H1 (cell line): ENCODE measurements at regions not wholly inside any gene's neighbourhood (a gene's known extent, or its start where the extent isn't known, plus 50 kb on each side); places are given as distances from the start of the nearest gene placed in this dataset.

Experiments
- CTCF ChIA-PET: fragments of 300-600 bp; sonication (Branson Sonifier 250); formaldehyde crosslinking; loops from one replicate; lab custom pipeline; 2021; ENCODE audit not compliant: partially characterized antibody; lab: Charles Lee
- POLR2A ChIA-PET: fragments of 300-600 bp; sonication (Branson Sonifier 250); formaldehyde crosslinking; loops from one replicate; lab custom pipeline; 2021; ENCODE audit warnings: inconsistent platforms; ENCODE audit not compliant: partially characterized antibody; lab: Charles Lee
- DNase-seq, 2 experiments: peaks; one replicate each; pipeline versions ENCODE4 v3.0.0 to v3.0.0-alpha.2; 2010 to 2022; ENCODE audit warnings: low spot score in 2 of 2, low read depth in 1 of 2, mixed read lengths in 1 of 2
- FAIRE-seq: peaks from 2 replicates; lab custom pipeline; 2011; peaks lifted over from hg19 to GRCh38; lab: Jason Lieb, UNC
- H2AFZ ChIP-seq: 2 replicates; pipeline ENCODE4 v1.8.1; 2012; ENCODE audit warnings: low read length, inconsistent platforms
- H2AK5ac ChIP-seq: 2 replicates; pipeline ENCODE4 v1.6.1; 2013; ENCODE audit warnings: low read depth, low read length
- H2BK120ac ChIP-seq: replicated peaks from 2 replicates; pipeline ENCODE3; 2013; ENCODE audit warnings: low read depth, low read length, inconsistent platforms
- H2BK12ac ChIP-seq: 2 replicates; pipeline ENCODE4 v1.6.1; 2013; ENCODE audit warnings: low read depth, low read length
- H2BK15ac ChIP-seq: 2 replicates; pipeline ENCODE4 v1.6.1; 2013; ENCODE audit warnings: low read length
- H2BK20ac ChIP-seq: 2 replicates; pipeline ENCODE4 v1.6.1; 2013; ENCODE audit warnings: low read length
- H2BK5ac ChIP-seq: 2 replicates; pipeline ENCODE4 v1.6.1; 2013; ENCODE audit warnings: low read depth, low read length
- H3K14ac ChIP-seq: 2 replicates; pipeline ENCODE4 v1.6.1; 2013; ENCODE audit warnings: inconsistent platforms; ENCODE audit not compliant: insufficient read length
- H3K18ac ChIP-seq: 2 replicates; pipeline ENCODE4 v1.6.1; 2013; ENCODE audit warnings: low read length; ENCODE audit errors: extremely low read depth
- H3K23ac ChIP-seq: 2 replicates; pipeline ENCODE4 v1.6.1; 2013; ENCODE audit warnings: inconsistent platforms; ENCODE audit not compliant: insufficient read length
- H3K23me2 ChIP-seq: 2 replicates; pipeline ENCODE4 v1.6.1; 2013; ENCODE audit warnings: low read depth, low read length
- H3K27ac ChIP-seq: 2 replicates; pipeline ENCODE4 v1.6.1; 2011; ENCODE audit warnings: low read depth, low read length, inconsistent platforms
- H3K27me3 ChIP-seq, 4 experiments: replicated peaks in 1 of 4; 1 replicate in 1 of 4; 2 replicates in 3 of 4; pipeline versions ENCODE4 v1.6.1 to v1.8.1; 2011 to 2013; ENCODE audit warnings: low read length in 3 of 4, mild to moderate bottlenecking in 3 of 4, inconsistent platforms in 2 of 4, mixed read lengths in 2 of 4, moderate library complexity in 1 of 4; ENCODE audit not compliant: control insufficient read depth in 3 of 4, insufficient read depth in 3 of 4; ENCODE audit errors: extremely low read depth in 1 of 4
- H3K36me3 ChIP-seq, 4 experiments: 2 replicates each; pipeline versions ENCODE4 v1.6.1 to v1.8.1; 2011 to 2013; ENCODE audit warnings: mild to moderate bottlenecking in 4 of 4, low read length in 3 of 4, moderate library complexity in 2 of 4, control low read depth in 1 of 4, inconsistent platforms in 1 of 4; ENCODE audit not compliant: insufficient read depth in 4 of 4, control insufficient read depth in 2 of 4
- H3K4ac ChIP-seq: replicated peaks from 2 replicates; pipeline ENCODE3; 2013; ENCODE audit warnings: low read length, low read depth, mixed read lengths, inconsistent platforms; ENCODE audit not compliant: insufficient read length
- H3K4me1 ChIP-seq, 4 experiments: replicated peaks in 1 of 4; 1 replicate in 1 of 4; 2 replicates in 3 of 4; pipeline versions ENCODE4 v1.6.1 to v1.8.1; 2011 to 2013; ENCODE audit warnings: low read length in 3 of 4, inconsistent platforms in 2 of 4, mixed read lengths in 1 of 4; ENCODE audit not compliant: insufficient read depth in 4 of 4, control insufficient read depth in 3 of 4
- H3K4me2 ChIP-seq, 2 experiments: 2 replicates each; pipeline versions ENCODE4 v1.6.1 to v1.8.1; 2011 to 2013; ENCODE audit warnings: low read depth in 2 of 2, low read length in 2 of 2, control low read depth in 1 of 2, inconsistent platforms in 1 of 2, mild to moderate bottlenecking in 1 of 2; ENCODE audit not compliant: insufficient read depth in 1 of 2
- H3K4me3 ChIP-seq, 4 experiments: fragments of 200-600, 300-600 bp in 1 of 4; sonication (generic), shearing (Covaris generic), sonication (Bioruptor Twin) in 1 of 4; 2 replicates each; pipeline versions ENCODE4 v1.5.1 to v1.8.1; 2011 to 2016; ENCODE audit warnings: low read length in 4 of 4, low read depth in 3 of 4, control low read depth in 2 of 4, inconsistent platforms in 2 of 4, mild to moderate bottlenecking in 2 of 4, mixed read lengths in 1 of 4, moderate library complexity in 1 of 4; ENCODE audit not compliant: insufficient read depth in 2 of 4; ENCODE audit errors: extremely low read depth in 1 of 4
- H3K56ac ChIP-seq: replicated peaks from 2 replicates; pipeline ENCODE3; 2013; ENCODE audit warnings: low read depth, mild to moderate bottlenecking, mixed read lengths, low read length, inconsistent platforms; ENCODE audit not compliant: insufficient read length
- H3K79me1 ChIP-seq: 2 replicates; pipeline ENCODE4 v1.6.1; 2013; ENCODE audit warnings: low read depth, low read length, control low read depth
- H3K79me2 ChIP-seq, 2 experiments: 2 replicates each; pipeline versions ENCODE4 v1.6.1 to v1.8.1; 2012 to 2013; ENCODE audit warnings: low read length in 2 of 2, mild to moderate bottlenecking in 2 of 2, inconsistent platforms in 1 of 2; ENCODE audit not compliant: insufficient read depth in 2 of 2, control insufficient read depth in 1 of 2
- H3K9ac ChIP-seq, 4 experiments: replicated peaks in 1 of 4; 1 replicate in 1 of 4; 2 replicates in 3 of 4; pipeline versions ENCODE4 v1.6.1 to v1.8.1; 2011 to 2013; ENCODE audit warnings: low read depth in 3 of 4, low read length in 3 of 4, control low read depth in 2 of 4, mild to moderate bottlenecking in 2 of 4, moderate library complexity in 2 of 4, inconsistent platforms in 1 of 4; ENCODE audit errors: extremely low read depth in 1 of 4
- H3K9me3 ChIP-seq, 2 experiments: 2 replicates each; pipeline versions ENCODE4 v1.6.1 to v1.8.1; 2012 to 2013; ENCODE audit warnings: mild to moderate bottlenecking in 2 of 2, moderate library complexity in 2 of 2, control low read depth in 1 of 2, inconsistent platforms in 1 of 2, low read depth in 1 of 2, low read length in 1 of 2, mixed read lengths in 1 of 2; ENCODE audit not compliant: insufficient read depth in 2 of 2
- H4K20me1 ChIP-seq, 2 experiments: replicated peaks in 1 of 2; 2 replicates each; pipeline versions ENCODE3 to v1.8.1; 2011 to 2013; ENCODE audit warnings: inconsistent platforms in 2 of 2, low read length in 2 of 2, mild to moderate bottlenecking in 1 of 2; ENCODE audit not compliant: insufficient read depth in 2 of 2, control insufficient read depth in 1 of 2
- H4K5ac ChIP-seq: 2 replicates; pipeline ENCODE4 v1.6.1; 2013; ENCODE audit warnings: low read length, low read depth, mixed read lengths, inconsistent platforms; ENCODE audit not compliant: insufficient read length
- H4K8ac ChIP-seq: 2 replicates; pipeline ENCODE4 v1.8.0; 2013; ENCODE audit warnings: mild to moderate bottlenecking, moderate library complexity, low read length, inconsistent platforms; ENCODE audit not compliant: insufficient read depth; ENCODE audit errors: extremely low read depth
- H4K91ac ChIP-seq: replicated peaks from 2 replicates; pipeline ENCODE3; 2013; ENCODE audit warnings: low read length, mixed read lengths, inconsistent platforms; ENCODE audit not compliant: insufficient read length
- SP1 ChIP-seq: IDR thresholded peaks from 2 replicates; pipeline ENCODE4 v1.6.1; 2011; ENCODE audit warnings: low read depth, low read length
- TEAD4 ChIP-seq: IDR thresholded peaks from 2 replicates; pipeline ENCODE4 v1.6.1; 2012; ENCODE audit warnings: low read depth, low read length, inconsistent platforms, mixed read lengths

DNA sequence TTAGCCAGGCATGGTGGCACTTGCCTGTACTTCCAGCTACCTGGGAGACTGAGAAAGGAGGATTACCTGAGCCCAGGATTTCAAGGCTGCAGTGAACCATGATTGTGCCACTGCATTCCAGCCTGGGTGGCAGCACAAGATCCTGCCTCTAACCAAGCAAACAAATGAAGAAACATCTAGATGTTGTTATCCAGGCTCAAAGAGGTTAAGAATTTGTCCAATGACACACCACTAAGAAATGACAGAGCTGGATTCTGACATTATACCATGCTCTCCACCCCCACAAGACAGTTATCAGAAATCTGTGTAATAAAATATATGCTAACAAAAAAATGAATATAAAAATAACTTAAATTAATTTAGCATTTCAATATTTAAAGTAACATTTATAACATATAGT lies 925.5 kb upstream of the SLC35B3 start:
- H3K4ac ChIP-seq, result no peak overlapping the region
- no peaks in the 10 kb centered on the region for H3K79me2 ChIP-seq
- H4K5ac ChIP-seq, result no peak overlapping the region
- no peak overlapping the region for H3K4me2 ChIP-seq
- no peak overlapping the region for H3K4me3 ChIP-seq
- H4K20me1 ChIP-seq, result no peaks in the 10 kb centered on the region
- H4K8ac ChIP-seq, result no peak overlapping the region
- no peak overlapping the region for H3K9ac ChIP-seq
- no peak for DNase-seq
- no peak overlapping the region for H2BK5ac ChIP-seq
- no peak overlapping the region for H3K56ac ChIP-seq
- H3K18ac ChIP-seq, result no peak overlapping the region
- no peak overlapping the region for H3K23ac ChIP-seq
- no peaks in the 10 kb centered on the region for H3K23me2 ChIP-seq
- H2AFZ ChIP-seq, result no peak overlapping the region
- no peak overlapping the region for H2BK15ac ChIP-seq
- H3K9me3 ChIP-seq, result 0 out of 4 replicates have a peak, but pooled peaks cover 0 to 2% of the 10 kb centered on the region in 2 experiments
- no peak overlapping the region for H4K91ac ChIP-seq
- no peaks in the 10 kb centered on the region for H3K79me1 ChIP-seq
- FAIRE-seq, result no peak
- no peaks in the 10 kb centered on the region; a peak in 1 of 8 replicates for H3K36me3 ChIP-seq
- TF ChIP-seq SP1 (no peak), TEAD4 (0 out of 2 replicates have a peak, but pooled peaks have one; percentile 13)
- H2AK5ac ChIP-seq, result no peak overlapping the region
- H2BK20ac ChIP-seq, result no peak overlapping the region
- no peaks in the 10 kb centered on the region for H3K4me1 ChIP-seq
- H3K14ac ChIP-seq, result no peak overlapping the region
- H2BK120ac ChIP-seq, result no peak overlapping the region
- no peaks in the 10 kb centered on the region for H3K27me3 ChIP-seq
- ChIA-PET POLR2A (no interaction called here), CTCF (no interaction called here)
- H3K27ac ChIP-seq, result no peak overlapping the region
- H2BK12ac ChIP-seq, result no peak overlapping the region
